ENCODE measurements at regions not wholly inside any gene's neighbourhood (a gene's known extent, or its start where the extent isn't known, plus 50 kb on each side); places are given as distances from the start of the nearest gene placed in this dataset.

- Mint-ChIP-seq H3K9me3 (ENCODE audit: unreplicated experiment) (no peaks in the 10 kb centered on the region), H3K4me3 (ENCODE audit: unreplicated experiment) (no peak overlapping the region), H3K36me3 (ENCODE audit: insufficient read depth, unreplicated experiment) (no peaks in the 10 kb centered on the region), H3K27ac (ENCODE audit: unreplicated experiment) (no peak overlapping the region), H3K27me3 (ENCODE audit: insufficient read depth, unreplicated experiment) (no peaks in the 10 kb centered on the region), H3K4me1 (ENCODE audit: low read depth, unreplicated experiment) (no peaks in the 10 kb centered on the region)
- no peaks in the 10 kb centered on the region for H3K27me3 ChIP-seq (replicated peaks; ENCODE audit: control insufficient read depth, insufficient read depth, low read length)
- no peaks in the 10 kb centered on the region for H3K36me3 ChIP-seq (ENCODE audit: control insufficient read depth, insufficient read depth, low read length)
- no peak for DNase-seq
- H3K4me3 ChIP-seq (ENCODE audit: low read depth, low read length), result no peak overlapping the region
- TF ChIP-seq CTCF (IDR thresholded peaks at IDR 0.05; ENCODE audit: insufficient read depth in 1 of 2, low read depth in 1 of 2, low read length in 1 of 2, severe bottlenecking in 1 of 2, unreplicated experiment in 1 of 2), result no peak
- CTCF ChIA-PET, result no interaction called here
- no peaks in the 10 kb centered on the region for H3K4me1 ChIP-seq
- intact Hi-C loops (cut with micrococcal nuclease; ENCODE audit: unreplicated experiment), result no loop called here
- POLR2A ChIA-PET, result no interaction called here
- BruUV-seq (replicated peaks), result no TSS peak
- H3K9me3 ChIP-seq, result no peaks in the 10 kb centered on the region
These were observed 532.9 kb upstream of the ANO5 start for GRCh38 chr11:21659961-21660360.

GRCh38 chr11:21675049-21675616 is 517.8 kb upstream of the ANO5 start:
- Histone ChIP-seq H3K9me3 (peaks cover 3% of the 10 kb centered on the region), H3K27me3 (replicated peaks; ENCODE audit: control insufficient read depth, insufficient read depth, low read length) (no peaks in the 10 kb centered on the region), H3K36me3 (ENCODE audit: control insufficient read depth, insufficient read depth, low read length) (no peaks in the 10 kb centered on the region), H3K4me3 (ENCODE audit: low read depth, low read length) (no peak overlapping the region), H3K4me1 (no peaks in the 10 kb centered on the region)
- no peak for TF ChIP-seq CTCF (IDR thresholded peaks at IDR 0.05; ENCODE audit: insufficient read depth in 1 of 2, low read depth in 1 of 2, low read length in 1 of 2, severe bottlenecking in 1 of 2, unreplicated experiment in 1 of 2)
- no peaks in the 10 kb centered on the region for H3K9me3 Mint-ChIP-seq (ENCODE audit: unreplicated experiment)
- H3K27ac Mint-ChIP-seq (ENCODE audit: unreplicated experiment), result no peak overlapping the region
- no peaks in the 10 kb centered on the region for H3K36me3 Mint-ChIP-seq (ENCODE audit: insufficient read depth, unreplicated experiment)
- ChIA-PET CTCF (no interaction called here), POLR2A (no interaction called here)
- intact Hi-C loops (cut with micrococcal nuclease; ENCODE audit: unreplicated experiment), result no loop called here
- H3K4me1 Mint-ChIP-seq (ENCODE audit: low read depth, unreplicated experiment), result no peaks in the 10 kb centered on the region
- peaks cover 3% of the 10 kb centered on the region for H3K27me3 Mint-ChIP-seq (ENCODE audit: insufficient read depth, unreplicated experiment)
- BruUV-seq (replicated peaks), result no TSS peak
- peak overlapping the region; percentile 29 for H3K4me3 Mint-ChIP-seq (ENCODE audit: unreplicated experiment)
- no peak for DNase-seq

DNA sequence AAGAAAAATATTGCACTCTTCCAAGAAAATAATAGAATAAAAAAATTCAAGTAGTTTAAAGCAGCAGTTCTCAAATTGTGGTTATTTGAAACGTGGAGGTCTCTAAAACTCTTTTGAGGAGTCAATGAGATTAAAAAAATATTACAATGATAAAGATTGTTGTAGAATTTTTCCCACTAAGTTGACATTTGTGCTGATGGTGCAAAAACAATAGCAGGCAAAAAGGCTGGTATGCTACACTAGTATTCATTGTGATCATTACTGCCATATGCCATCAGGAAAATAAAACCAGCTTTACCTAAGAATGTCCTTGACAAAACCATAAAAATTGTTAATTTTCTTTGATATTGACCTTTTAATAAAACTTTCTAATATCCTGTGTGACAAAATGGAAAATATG is 505.2 kb upstream of the ANO5 start:
- Mint-ChIP-seq H3K27ac (ENCODE audit: unreplicated experiment) (no peak overlapping the region), H3K4me3 (ENCODE audit: unreplicated experiment) (no peak overlapping the region)
- no TSS peak for BruUV-seq (replicated peaks)

More for the DNA sequence above, 505.2 kb upstream of the ANO5 start:
- ChIA-PET CTCF (interaction anchor here (0.6 kb wide), 1 partner anchor 242 kb away, joined by 3 read pairs; no protein-coding TSS in a partner anchor), POLR2A (no interaction called here)
- Histone ChIP-seq H3K36me3 (ENCODE audit: control insufficient read depth, insufficient read depth, low read length) (no peaks in the 10 kb centered on the region), H3K4me3 (ENCODE audit: low read depth, low read length) (no peak overlapping the region), H3K9me3 (no peaks in the 10 kb centered on the region), H3K4me1 (no peaks in the 10 kb centered on the region), H3K27me3 (replicated peaks; ENCODE audit: control insufficient read depth, insufficient read depth, low read length) (no peaks in the 10 kb centered on the region)
- no peaks in the 10 kb centered on the region for H3K27me3 Mint-ChIP-seq (ENCODE audit: insufficient read depth, unreplicated experiment)
- no peaks in the 10 kb centered on the region for H3K36me3 Mint-ChIP-seq (ENCODE audit: insufficient read depth, unreplicated experiment)
- intact Hi-C loops (cut with micrococcal nuclease; ENCODE audit: unreplicated experiment), result no loop called here
- H3K9me3 Mint-ChIP-seq (ENCODE audit: unreplicated experiment), result no peaks in the 10 kb centered on the region
- no peaks in the 10 kb centered on the region for H3K4me1 Mint-ChIP-seq (ENCODE audit: low read depth, unreplicated experiment)
- no peak for TF ChIP-seq CTCF (IDR thresholded peaks at IDR 0.05; ENCODE audit: insufficient read depth in 1 of 2, low read depth in 1 of 2, low read length in 1 of 2, severe bottlenecking in 1 of 2, unreplicated experiment in 1 of 2)
- no peak for DNase-seq

Data from Caco-2 (cell line).